Femur (tissue), 1 donor: ENCODE measurements at regions not wholly inside any gene's neighbourhood (a gene's known extent, or its start where the extent isn't known, plus 50 kb on each side); places are given as distances from the start of the nearest gene placed in this dataset.
A peak's percentile ranks its signal among the peaks of the same experiment; 100 is the strongest.

Source experiments
- DNase-seq: peaks from one replicate; pipeline ENCODE4 v3.0.0-alpha.2; 2017

GRCh38 chr10:16367621-16368292, 69.1 kb upstream of the PTER start:
- no peak for DNase-seq

GRCh38 chr10:16381083-16381482, 55.7 kb upstream of the PTER start:
- no peak for DNase-seq

DNA sequence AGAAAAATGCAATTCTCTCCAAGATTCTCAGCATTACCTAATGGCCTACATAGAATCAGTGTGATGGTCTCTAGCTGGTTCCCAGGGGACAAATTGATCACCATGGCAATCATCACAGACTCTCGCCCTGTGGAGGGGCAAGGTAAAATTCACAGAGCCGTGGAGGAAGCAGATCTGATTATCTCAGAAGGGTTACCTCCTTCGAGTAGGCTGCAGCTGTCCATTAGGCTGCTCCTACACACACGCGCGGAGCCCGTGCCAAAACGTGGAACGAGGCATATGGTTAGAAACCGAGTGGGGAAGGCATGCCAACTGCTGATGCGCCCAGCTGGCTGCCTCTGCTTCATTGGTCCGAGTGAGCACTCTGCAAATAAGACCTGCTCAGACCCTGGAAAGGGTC, 52.8 kb upstream of the PTER start:
- DNase-seq = peak; percentile 52

GRCh38 chr10:16386855-16387254, 50.0 kb upstream of the PTER start:
- no peak for DNase-seq
